ENCODE measurements at regions not wholly inside any gene's neighbourhood (a gene's known extent, or its start where the extent isn't known, plus 50 kb on each side); places are given as distances from the start of the nearest gene placed in this dataset.

DNA sequence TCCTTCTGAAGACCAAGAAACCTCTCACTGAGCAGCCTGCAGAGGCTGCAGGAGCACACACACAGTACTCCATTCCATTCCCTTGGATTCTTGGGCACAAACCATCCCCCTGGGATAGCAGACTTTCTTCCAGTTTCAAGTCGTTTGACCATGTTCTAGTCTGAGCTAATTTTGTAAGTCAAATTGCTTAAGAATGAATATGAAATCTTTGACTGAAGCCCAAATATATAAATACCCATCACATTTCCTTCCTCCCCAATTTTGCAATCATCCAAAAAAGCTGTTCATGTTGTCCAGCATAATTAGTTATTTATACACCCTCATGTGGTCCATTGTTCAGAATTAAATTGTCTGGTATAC, 231.2 kb upstream of the TPRG1 start:
- TF ChIP-seq CTCF (IDR thresholded peaks at IDR 0.05) (no peak), POLR2A (IDR thresholded peaks at IDR 0.05) (no peak)
